ENCODE measurements at regions not wholly inside any gene's neighbourhood (a gene's known extent, or its start where the extent isn't known, plus 50 kb on each side); places are given as distances from the start of the nearest gene placed in this dataset.

- TF ChIP-seq, protein P1, sequence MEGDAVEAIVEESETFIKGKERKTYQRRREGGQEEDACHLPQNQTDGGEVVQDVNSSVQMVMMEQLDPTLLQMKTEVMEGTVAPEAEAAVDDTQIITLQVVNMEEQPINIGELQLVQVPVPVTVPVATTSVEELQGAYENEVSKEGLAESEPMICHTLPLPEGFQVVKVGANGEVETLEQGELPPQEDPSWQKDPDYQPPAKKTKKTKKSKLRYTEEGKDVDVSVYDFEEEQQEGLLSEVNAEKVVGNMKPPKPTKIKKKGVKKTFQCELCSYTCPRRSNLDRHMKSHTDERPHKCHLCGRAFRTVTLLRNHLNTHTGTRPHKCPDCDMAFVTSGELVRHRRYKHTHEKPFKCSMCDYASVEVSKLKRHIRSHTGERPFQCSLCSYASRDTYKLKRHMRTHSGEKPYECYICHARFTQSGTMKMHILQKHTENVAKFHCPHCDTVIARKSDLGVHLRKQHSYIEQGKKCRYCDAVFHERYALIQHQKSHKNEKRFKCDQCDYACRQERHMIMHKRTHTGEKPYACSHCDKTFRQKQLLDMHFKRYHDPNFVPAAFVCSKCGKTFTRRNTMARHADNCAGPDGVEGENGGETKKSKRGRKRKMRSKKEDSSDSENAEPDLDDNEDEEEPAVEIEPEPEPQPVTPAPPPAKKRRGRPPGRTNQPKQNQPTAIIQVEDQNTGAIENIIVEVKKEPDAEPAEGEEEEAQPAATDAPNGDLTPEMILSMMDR (IDR thresholded peaks at IDR 0.05), result no peak
- TF ChIP-seq POLR2A (IDR thresholded peaks at IDR 0.05), result no peak
Measured at GRCh38 chr4:181601103-181601502, 642.1 kb upstream of the TENM3 start.
